Embryonic facial prominence (tissue), 1 donor: ENCODE measurements at regions not wholly inside any gene's neighbourhood (a gene's known extent, or its start where the extent isn't known, plus 50 kb on each side); places are given as distances from the start of the nearest gene placed in this dataset.

Experiments used
- DNase-seq: peaks from one replicate; pipeline ENCODE4 v3.0.0-alpha.2; 2016; ENCODE audit errors: extremely low spot score

- no peak for DNase-seq
These were observed 116.6 kb downstream of the BMP2 start for GRCh38 chr20:6884114-6884513.

DNA sequence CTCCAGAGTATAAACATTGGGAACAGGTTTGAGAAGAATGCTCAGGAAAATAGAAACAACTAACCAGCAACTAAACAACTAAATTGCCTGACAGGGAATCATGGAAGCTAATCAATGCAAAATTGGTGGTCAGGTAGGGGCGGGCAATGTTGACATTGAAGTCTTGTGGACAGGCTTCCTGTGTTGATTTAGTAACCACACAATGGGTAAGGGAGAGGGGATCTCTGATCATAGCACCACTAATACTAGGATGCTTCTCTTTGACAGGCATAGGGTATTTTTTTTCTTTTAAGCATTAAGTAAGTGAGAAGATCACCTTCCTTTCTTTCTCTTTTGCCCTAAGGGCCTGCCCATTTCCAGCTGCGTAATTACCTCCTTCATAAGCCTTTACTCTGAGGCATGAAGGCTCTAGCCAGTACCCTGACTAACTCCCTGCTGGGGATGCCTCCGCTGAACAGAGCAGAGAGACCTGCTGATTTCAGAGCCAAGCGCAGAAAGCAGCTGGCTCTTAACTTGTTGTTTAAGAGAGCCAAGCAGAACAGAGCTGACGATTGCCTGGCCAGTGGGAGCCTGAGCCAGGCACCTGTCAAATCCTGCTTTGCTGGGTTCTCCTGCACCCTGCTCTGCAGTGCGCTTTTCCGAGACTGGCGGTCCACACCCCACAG lies 118.7 kb downstream of the BMP2 start:
- no peak for DNase-seq

- no peak for DNase-seq
These were observed 120.5 kb downstream of the BMP2 start for GRCh38 chr20:6887966-6888365.

DNA sequence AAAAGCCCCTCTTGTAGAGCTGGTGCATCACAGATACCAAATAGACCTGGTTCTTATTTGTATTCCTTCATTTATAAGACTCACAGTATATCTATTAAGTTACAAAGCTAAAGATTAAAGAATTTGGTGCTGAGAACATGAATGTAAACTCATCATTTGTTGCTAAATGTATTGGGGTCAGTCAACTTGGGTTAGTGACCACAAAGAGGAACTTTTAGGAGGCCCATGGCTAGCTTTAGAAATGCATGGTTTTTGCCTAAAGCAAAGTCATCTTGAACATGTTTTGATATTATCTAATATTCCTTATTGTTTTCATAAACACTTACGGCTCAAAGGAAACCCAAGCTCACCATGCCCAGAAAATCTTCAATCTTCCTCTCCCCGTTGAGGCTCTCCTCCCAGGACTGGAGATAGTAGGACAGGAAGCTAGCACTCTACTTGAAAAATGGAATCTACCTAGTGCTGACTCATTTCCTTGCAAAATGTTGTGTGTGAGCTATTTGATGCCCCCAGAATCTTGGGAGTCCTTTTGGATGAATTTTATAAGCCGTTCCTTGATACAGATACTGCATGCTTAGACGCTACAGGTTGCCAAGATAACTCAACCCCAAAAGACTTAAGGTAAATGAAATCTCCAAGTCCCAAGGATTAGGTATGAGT lies 121.4 kb downstream of the BMP2 start:
- DNase-seq, result no peak

DNA sequence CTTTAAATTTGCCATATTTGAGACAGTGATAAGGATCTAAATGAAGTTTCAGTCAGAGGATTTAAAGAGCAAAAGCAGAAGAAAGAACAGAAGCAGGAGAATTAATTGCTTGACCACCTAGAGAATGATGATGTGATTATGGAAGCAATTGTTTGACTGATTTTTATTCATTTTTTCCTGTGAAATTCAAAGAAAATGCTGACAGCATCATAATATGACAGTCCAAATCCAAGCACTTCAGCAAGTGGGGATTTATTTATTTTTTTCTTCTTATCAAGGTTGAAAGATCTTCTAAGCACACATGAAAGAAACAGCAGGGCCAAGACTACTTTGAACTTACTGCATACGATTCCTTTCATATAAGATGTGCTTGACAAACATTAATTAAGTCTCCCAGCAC lies 125.2 kb downstream of the BMP2 start:
- DNase-seq, result no peak

- DNase-seq, result no peak
These were observed 131.4 kb downstream of the BMP2 start for GRCh38 chr20:6898928-6899327.

GRCh38 chr20:6906871-6907270 lies 139.4 kb downstream of the BMP2 start:
- DNase-seq, result no peak

- no peak for DNase-seq
These were observed 141.2 kb downstream of the BMP2 start for GRCh38 chr20:6908673-6909072.

DNA sequence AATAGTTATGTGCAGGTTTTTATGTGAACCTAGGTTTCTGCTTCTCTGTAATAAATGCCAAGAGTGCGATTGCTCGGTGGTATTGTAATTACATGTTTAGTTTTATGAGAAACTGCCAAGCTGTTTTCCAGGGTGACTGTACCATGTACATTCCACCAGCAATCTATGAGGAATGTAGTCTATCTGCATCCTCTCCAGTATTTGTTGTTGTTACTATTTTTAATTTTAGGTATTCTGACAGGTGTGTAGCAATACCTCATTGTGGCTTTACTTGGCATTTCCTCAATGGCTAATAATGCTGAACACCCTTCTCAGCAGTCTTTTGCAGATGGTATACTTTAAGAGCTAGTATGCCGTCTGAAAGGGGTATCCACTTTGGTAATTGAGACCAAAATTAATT lies 142.1 kb downstream of the BMP2 start:
- no peak for DNase-seq

DNA sequence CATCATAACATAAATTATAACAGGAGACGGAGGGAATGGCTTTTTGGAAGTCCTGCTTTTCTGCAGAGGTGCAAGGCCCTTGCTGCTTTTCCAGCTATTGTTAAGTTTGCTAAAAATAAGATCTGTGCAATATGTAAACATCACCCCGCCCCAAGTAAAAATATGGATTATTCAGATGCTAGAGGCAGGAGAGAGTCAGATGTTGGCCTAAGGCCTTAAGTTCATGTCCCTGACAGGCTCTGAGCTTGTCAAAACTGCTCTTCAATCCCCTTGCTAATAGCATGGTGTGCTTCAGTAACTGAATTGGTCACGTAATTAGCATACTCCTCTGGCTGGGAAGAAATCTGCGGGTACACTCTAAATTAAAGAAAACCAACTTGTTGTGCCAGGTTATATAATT lies 147.5 kb downstream of the BMP2 start:
- DNase-seq, result no peak

DNA sequence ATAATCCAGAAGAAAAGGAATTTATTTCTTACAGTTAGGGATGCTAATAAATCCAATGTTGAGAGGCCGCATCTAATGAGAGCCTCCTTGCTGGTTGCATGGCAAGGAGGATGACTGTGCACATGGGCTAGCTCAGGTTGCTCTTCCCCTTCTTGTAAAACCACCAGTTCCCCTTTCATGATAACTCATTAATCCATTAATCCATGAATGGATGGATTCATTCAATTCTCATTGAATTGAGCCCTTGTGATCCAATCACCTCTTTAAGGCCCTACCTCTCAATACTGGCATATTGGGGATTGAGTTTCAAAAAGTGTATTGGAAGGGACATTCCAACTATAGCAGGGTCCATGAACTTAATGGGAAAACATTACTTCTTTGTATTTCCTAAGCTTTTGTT lies 149.5 kb downstream of the BMP2 start:
- no peak for DNase-seq

DNA sequence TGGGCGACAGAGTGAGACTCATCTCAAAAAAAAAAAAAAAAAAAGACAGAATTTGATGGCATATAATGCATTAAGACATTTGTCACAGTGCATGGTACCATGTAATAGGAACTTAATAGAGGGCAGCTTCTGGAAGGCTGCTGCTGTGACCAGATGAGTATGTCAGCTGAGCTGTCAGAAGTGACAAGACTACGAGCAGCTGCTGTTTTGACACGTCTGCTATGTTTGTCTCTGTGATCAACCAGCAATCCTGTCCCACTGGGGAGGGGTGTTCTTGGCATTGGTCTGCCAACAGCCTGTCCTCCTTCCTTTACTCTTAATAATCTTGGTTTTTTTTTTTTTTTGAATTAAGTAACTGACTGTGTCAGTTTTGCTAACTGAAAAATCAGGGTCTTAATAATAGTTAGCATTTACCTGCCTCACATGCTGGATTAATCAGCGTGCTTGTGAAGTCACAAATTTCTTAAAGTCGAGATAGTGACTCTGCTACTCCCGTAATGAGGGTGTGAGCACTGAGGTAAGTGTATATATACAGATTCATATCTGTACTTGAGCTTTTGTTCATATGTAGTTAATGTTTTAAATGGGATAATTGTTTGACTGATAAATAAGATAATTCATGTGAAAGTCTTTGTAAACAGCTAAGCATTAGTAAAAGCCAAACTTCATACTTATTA lies 152.4 kb downstream of the BMP2 start:
- no peak for DNase-seq

GRCh38 chr20:6920991-6921613 lies 153.6 kb downstream of the BMP2 start:
- DNase-seq, result no peak

- DNase-seq, result no peak
These were observed 154.4 kb downstream of the BMP2 start for GRCh38 chr20:6921717-6922386.

DNA sequence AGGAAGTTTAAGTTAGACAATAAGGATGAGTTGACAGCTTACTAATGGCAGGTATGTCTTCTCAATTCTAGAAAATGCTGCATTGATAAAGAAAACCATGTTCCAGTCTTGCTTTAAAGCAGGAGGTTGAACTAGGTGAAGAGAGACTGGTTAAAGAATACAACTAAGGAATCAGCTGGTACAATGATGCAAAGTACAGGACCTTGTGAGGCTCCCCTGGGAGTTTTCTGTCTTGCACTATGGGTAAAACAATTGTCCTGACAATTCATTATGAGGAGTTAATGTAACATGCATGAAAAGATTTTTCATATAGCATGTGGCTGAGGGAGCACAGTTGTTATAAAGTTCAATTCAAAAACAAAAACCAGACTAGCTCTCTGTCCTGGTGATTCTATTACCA lies 157.2 kb downstream of the BMP2 start:
- no peak for DNase-seq

DNA sequence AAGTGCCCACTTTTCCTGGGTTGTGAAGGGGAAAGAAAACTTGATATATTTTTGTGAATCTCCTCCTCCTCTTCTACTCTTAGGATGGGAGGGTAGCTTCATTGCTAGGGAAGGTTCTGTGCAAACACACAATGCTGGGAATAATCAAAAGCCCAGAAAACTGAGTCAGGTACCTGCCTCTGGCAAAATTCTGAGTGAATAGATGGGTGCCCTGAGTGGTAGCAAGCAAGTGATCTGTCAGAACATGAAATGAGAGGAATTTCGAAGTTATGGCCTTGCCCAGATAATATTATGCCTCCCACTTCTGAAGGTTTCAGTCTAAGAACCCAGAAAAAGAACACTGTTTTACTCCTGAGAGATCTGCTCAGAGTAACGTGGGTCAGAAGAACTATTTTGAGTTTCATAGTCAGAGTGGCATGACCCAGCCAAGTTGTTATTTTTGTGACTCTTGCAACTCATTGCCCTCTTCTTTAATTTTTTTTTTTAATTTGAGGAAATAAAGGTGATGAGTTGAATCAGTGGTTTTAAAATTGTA lies 158.3 kb downstream of the BMP2 start:
- no peak for DNase-seq

GRCh38 chr20:6940048-6940447 lies 172.6 kb downstream of the BMP2 start:
- no peak for DNase-seq

DNA sequence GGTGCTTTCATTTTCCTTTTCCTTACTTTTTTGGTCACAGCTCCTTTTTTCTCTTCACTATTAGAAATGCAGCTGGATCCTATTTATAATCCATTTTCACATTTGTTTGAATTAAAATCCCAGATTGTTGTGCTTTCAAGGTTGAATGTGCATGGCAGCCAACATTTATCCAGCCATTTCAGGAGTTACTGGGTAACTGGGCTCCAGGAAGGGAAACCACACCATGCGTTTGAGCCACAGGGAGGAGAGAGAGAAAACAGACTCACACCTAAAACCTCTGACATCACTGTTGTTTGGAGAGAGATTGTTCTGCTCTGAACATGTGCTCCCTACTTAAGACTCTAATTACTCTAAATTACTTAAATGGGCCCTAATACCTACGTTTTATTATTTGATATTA lies 173.4 kb downstream of the BMP2 start:
- no peak for DNase-seq

DNA sequence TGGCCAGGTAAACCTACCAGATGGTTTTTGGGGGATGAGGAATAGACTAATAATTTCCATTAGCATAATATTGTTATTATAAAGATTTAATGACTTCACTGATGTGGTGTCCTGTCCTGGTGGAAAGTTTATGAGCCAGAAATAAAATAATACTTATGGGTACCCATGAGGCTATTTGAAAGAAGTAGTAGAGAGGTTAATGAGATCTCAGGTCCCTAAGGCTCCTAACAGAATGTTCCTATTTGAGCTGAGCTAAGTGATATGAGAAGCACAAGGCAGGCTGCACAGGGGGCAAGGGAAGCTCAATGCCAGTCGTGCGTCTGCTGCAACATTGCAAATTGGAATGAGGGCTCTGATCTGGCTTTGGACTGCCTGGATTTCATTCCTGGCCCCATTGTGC lies 174.1 kb downstream of the BMP2 start:
- no peak for DNase-seq

- no peak for DNase-seq
These were observed 174.8 kb downstream of the BMP2 start for GRCh38 chr20:6942266-6942665.

- no peak for DNase-seq
These were observed 176.8 kb downstream of the BMP2 start for GRCh38 chr20:6944292-6944691.

DNA sequence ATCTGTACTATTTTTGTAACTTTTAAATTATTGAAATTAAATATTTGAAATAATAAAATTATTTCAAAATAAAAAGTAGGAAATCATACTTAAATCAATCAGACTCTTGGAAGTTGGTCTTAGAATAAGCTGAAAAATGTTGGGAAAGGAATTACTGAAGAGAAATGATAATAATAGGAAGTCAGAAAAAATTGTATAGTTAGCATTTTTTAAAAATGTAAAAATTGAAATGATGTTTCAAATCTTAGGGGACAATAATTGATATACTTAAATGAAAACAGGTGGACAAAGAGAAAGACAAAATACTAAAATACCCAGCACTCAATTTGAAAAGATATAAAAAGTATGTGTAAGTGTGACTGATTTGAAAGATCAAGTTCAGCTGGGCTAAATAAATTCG lies 186.1 kb downstream of the BMP2 start:
- DNase-seq, result no peak
